Suprapubic skin (tissue), 4 donors: ENCODE measurements at regions not wholly inside any gene's neighbourhood (a gene's known extent, or its start where the extent isn't known, plus 50 kb on each side); places are given as distances from the start of the nearest gene placed in this dataset.

Experiments used
- POLR2A ChIP-seq, 2 donors: fragments of 450-650 bp; IDR thresholded peaks; one replicate each; pipeline ENCODE4 v1.6.1; 2017; ENCODE audit warnings: antibody characterized with exemption in 2 of 2, mild to moderate bottlenecking in 2 of 2, moderate library complexity in 2 of 2
- POLR2AphosphoS5 ChIP-seq, 3 donors: sonication (generic); formaldehyde crosslinking; IDR thresholded peaks; one replicate each; pipeline ENCODE4 v1.6.1; 2017; ENCODE audit warnings: antibody characterized with exemption in 3 of 3
- TF ChIP-seq, protein P1 (sequence below), 2 donors: fragments of 200-600 bp in 1 of 2; fragments of 450-650 bp in 1 of 2; sonication (generic) in 1 of 2; IDR thresholded peaks; one replicate each; pipeline ENCODE4 v1.5.1; 2016 to 2019; ENCODE audit warnings: antibody characterized with exemption in 2 of 2, mild to moderate bottlenecking in 1 of 2, moderate library complexity in 1 of 2

DNA sequence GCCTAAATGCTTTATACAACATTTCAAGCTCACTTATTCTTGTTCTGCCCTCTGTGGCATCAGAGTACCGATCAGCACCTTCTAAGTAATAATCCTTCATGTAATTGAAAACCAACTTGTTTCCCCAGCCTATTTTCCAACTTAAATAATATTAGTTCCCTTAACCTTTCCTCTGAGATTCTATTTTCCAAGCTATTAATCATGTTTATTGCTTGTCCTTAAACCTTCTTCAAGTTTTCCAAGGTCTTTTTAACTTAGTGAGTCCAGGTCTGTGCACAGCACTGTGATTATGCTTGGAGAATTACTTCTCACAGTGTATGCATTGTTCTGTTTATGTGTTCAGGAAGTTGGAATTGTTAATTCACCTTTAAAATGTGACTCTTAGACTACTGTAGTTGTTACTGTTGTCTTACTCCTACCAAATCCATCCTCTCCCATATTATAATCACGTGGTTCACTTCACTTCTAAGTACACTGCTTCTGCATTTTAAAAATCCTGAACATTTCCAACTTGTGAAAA is 1039.3 kb upstream of the FOXG1 start:
- TF ChIP-seq POLR2A (IDR thresholded peaks at IDR 0.05), result no peak
- TF ChIP-seq, protein P1, sequence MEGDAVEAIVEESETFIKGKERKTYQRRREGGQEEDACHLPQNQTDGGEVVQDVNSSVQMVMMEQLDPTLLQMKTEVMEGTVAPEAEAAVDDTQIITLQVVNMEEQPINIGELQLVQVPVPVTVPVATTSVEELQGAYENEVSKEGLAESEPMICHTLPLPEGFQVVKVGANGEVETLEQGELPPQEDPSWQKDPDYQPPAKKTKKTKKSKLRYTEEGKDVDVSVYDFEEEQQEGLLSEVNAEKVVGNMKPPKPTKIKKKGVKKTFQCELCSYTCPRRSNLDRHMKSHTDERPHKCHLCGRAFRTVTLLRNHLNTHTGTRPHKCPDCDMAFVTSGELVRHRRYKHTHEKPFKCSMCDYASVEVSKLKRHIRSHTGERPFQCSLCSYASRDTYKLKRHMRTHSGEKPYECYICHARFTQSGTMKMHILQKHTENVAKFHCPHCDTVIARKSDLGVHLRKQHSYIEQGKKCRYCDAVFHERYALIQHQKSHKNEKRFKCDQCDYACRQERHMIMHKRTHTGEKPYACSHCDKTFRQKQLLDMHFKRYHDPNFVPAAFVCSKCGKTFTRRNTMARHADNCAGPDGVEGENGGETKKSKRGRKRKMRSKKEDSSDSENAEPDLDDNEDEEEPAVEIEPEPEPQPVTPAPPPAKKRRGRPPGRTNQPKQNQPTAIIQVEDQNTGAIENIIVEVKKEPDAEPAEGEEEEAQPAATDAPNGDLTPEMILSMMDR (IDR thresholded peaks at IDR 0.05), result no peak
- TF ChIP-seq POLR2AphosphoS5 (IDR thresholded peaks at IDR 0.05), result no peak
